C4-2B (cell line): ENCODE measurements at regions not wholly inside any gene's neighbourhood (a gene's known extent, or its start where the extent isn't known, plus 50 kb on each side); places are given as distances from the start of the nearest gene placed in this dataset.

Experiments used
- CTCF ChIP-seq: fragments of 450-650 bp; conservative IDR thresholded peaks from 2 replicates; pipeline ENCODE4 v1.5.1; 2017; ENCODE audit warnings: mild to moderate bottlenecking
- ZFX ChIP-seq: fragments of 450-650 bp; IDR thresholded peaks from 2 replicates; pipeline ENCODE4 v1.6.1; 2017

GRCh38 chr7:130882396-130882795 is 148.4 kb upstream of the KLF14 start:
- TF ChIP-seq CTCF (no peak), ZFX (no peak)
